GM18511 (cell line): ENCODE measurements at regions not wholly inside any gene's neighbourhood (a gene's known extent, or its start where the extent isn't known, plus 50 kb on each side); places are given as distances from the start of the nearest gene placed in this dataset.

Experiments
- ATAC-seq: cut with Tn5 transposase; IDR thresholded peaks from one replicate; pipeline ENCODE4 v1.9.1; 2021; ENCODE audit warnings: mild to moderate bottlenecking, moderate library complexity; ENCODE audit not compliant: unreplicated experiment

- ATAC-seq = no peak
Measured at GRCh38 chr4:124541652-124542420, 170.7 kb downstream of the ANKRD50 start.

DNA sequence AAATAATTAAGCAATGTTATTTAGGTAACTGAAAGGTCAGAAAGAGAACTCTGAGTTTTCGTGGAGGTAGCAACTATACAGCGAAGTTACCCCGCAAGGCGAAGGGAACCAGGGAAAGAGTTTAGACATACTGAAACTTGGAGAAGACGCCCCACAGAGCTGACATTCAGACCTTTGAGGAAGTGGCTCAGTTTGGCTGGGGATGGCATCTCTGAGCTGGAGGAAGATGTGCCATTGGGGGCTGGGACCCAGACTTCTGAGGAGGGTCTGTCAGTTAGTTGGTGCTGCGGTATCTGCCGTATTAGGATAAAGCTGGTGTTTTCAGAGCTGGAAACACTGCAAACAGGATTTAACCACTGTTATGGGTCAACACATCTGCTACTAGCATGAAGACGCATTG, 156.6 kb downstream of the ANKRD50 start:
- no peak for ATAC-seq

GRCh38 chr4:124564121-124564520, 148.4 kb downstream of the ANKRD50 start:
- no peak for ATAC-seq

- ATAC-seq = no peak
Measured at GRCh38 chr4:124565371-124565770, 147.2 kb downstream of the ANKRD50 start.

DNA sequence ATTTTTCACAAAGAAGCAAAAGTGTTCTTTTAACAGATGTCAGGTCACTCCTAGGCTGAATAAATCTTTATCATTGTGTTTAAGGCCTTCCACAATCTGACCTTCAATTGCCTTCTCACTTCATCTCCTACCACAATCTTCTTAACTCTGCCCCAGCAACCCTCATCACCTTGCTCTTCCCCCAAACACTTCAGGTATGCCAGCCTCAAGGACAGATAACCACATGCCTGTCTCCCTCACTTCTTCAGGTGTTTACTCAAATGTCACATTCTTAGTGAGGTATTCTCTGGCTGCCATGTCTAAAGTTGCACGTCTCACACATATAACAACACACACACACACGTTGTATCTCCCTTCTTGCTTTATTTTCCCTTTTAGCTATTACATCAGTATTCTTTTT, 146.5 kb downstream of the ANKRD50 start:
- ATAC-seq = no peak

DNA sequence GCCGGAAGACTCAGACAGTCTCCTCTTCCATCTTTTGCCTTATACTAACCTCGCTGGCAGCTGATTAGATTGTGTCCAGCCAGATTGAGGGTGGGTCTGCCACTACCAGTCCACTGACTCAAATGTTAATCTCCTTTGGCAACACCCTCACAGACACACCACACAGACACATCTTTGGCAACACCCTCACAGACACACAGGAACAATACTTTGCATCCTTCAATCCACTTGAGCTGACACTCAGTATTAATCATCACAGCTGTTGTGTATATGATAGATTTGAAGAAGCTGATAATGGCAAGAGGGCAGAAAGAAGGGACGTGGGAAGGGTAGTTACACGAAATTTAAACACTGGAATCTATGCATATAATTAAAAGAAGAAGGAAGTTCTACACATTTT, 139.5 kb downstream of the ANKRD50 start:
- ATAC-seq = no peak

DNA sequence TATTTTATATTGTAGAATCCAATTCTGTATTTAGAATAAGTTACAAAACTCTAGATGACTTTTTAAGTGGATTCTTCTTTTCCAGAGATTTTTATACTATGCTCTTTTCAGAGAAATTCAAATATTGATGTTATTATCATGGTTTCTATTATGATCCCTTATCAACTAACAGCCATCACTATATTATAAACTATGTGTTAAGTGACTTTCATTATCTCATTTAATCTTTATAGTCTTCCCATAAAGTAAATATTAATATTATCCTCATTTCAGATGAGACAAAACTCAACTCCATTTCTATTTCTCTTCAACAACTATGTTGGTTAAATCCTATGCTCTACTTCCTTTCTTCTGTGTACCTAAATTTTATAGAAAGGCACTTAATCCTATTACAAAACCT, 132.6 kb downstream of the ANKRD50 start:
- ATAC-seq = no peak

- no peak for ATAC-seq
Measured at GRCh38 chr4:124583797-124584196, 128.7 kb downstream of the ANKRD50 start.

DNA sequence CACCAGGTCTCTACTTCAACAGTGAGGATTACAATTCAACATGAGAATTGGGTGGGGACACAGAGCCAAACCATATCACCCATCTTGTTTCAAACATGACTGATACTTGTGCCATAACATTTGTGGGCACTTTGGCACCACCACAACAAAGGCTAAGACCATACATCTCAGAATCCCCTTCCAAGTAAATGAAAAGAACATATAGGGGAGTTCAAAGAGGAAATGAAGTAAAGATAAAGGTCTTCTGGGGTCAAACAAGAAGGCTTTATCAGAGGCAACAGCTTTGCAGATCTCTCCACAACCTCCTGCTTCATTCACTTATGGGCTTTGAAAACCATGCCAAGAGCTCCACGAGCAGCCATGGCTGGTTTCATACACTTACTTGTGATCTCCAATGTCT, 122.7 kb downstream of the ANKRD50 start:
- ATAC-seq = no peak

DNA sequence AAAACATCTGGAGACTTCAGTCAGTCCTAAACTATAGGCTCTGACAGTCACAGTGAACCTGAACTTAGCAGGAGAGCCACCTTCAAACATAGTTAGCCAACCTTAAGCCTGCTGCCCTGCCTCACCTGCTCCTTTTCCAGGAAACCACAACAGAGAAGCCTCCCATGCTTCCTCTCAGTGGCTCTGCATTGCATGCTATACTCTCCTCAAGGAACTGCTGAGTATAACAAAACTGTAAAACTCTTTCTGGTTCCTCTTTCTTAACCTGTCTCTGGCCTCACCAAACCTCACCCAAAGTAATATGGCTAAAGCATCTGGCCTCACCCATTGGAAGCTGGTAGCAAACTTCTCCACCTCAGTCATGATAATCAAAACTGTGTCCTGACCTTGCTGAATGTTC, 122.1 kb downstream of the ANKRD50 start:
- ATAC-seq = no peak

GRCh38 chr4:124591637-124592036, 120.9 kb downstream of the ANKRD50 start:
- no peak for ATAC-seq

DNA sequence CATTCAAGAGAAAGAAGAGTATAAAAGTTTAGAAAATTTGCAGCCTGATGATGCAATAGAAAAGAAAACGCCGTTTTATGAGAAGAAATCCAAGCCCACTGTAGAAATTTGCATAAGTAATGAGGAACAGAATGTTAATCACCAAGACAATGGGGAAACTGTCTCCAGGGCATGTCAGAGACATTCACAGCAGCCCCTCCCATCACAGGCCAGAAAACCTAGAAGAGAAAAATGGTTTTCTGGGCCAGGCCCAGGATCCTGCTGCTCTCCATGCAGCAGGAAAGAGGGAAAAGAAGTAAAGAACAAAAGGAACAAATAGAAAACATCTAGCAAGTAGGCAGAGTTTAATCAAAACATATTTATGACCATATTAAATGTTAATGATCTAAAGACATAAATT, 119.0 kb downstream of the ANKRD50 start:
- ATAC-seq = no peak

- no peak for ATAC-seq
Measured at GRCh38 chr4:124594945-124595344, 117.6 kb downstream of the ANKRD50 start.

- no peak for ATAC-seq
Measured at GRCh38 chr4:124596816-124597215, 115.7 kb downstream of the ANKRD50 start.

DNA sequence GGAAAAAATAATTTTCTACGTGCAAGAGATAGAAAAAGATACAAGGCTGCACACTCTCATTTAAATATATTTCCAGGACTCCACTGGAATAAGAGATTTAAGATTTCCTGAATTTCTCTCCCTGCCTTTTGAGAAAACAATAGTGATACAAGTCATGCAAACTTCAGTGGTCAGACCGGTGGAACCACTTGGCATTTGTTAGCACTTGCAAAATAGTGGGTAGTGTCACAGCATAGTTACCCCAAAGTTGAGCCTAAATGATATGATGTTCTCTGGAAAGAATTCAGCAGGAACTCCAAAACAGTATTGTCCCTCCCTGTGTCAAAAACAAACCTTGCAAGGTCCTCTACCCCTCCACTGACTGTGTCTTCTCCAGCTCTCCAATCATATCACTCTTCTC, 102.3 kb downstream of the ANKRD50 start:
- no peak for ATAC-seq
